SK-N-SH (cell line): ENCODE measurements at regions not wholly inside any gene's neighbourhood (a gene's known extent, or its start where the extent isn't known, plus 50 kb on each side); places are given as distances from the start of the nearest gene placed in this dataset.

Experiments
- CTCF ChIA-PET: fragments of 300-600, 350-600 bp; formaldehyde crosslinking; extraction: SDS; loops from one replicate; lab custom pipeline; 2021; lab: Yijun Ruan, JAX
- POLR2A ChIA-PET: fragments of 350-600 bp; sonication (Branson Sonifier 250); formaldehyde crosslinking; extraction: SDS; loops from one replicate; lab custom pipeline; 2020; ENCODE audit warnings: antibody characterized with exemption, inconsistent platforms; lab: Yijun Ruan, JAX
- DNase-seq: peaks from one replicate; pipeline ENCODE4 v3.0.0; 2012
- H2AFZ ChIP-seq: fragments of 200-600 bp; sonication (generic); 2 replicates; pipeline ENCODE4 v1.8.1; 2016; ENCODE audit warnings: antibody characterized with exemption, mild to moderate bottlenecking, low read depth
- H3F3A ChIP-seq: fragments of 200-600 bp; sonication (generic); replicated peaks from 2 replicates; pipeline ENCODE3; 2016; ENCODE audit warnings: antibody characterized with exemption, mild to moderate bottlenecking; ENCODE audit not compliant: insufficient read depth
- H3K27ac ChIP-seq, 2 experiments: fragments of 200-500 bp in 1 of 2; fragments of 200-600 bp in 1 of 2; sonication (Bioruptor generic) in 1 of 2; sonication (generic), shearing (Covaris generic) in 1 of 2; 2 replicates each; pipeline versions ENCODE4 v1.5.1 to v1.6.1; 2014 to 2016; ENCODE audit warnings: low read depth in 2 of 2, inconsistent platforms in 1 of 2, low read length in 1 of 2, mild to moderate bottlenecking in 1 of 2, mixed read lengths in 1 of 2
- H3K27me3 ChIP-seq: fragments of 200-600 bp; sonication (generic), shearing (Covaris generic); 2 replicates; pipeline ENCODE4 v1.6.1; 2016; ENCODE audit warnings: mixed run types; ENCODE audit not compliant: insufficient read depth
- H3K36me3 ChIP-seq, 2 experiments: fragments of 200-500 bp in 1 of 2; fragments of 200-600 bp in 1 of 2; sonication (Bioruptor generic) in 1 of 2; sonication (generic) in 1 of 2; replicated peaks in 1 of 2; 2 replicates each; pipeline versions ENCODE3 to v1.5.1; 2014 to 2016; ENCODE audit warnings: low read length in 1 of 2, mild to moderate bottlenecking in 1 of 2; ENCODE audit not compliant: insufficient read depth in 2 of 2, control insufficient read depth in 1 of 2
- H3K4me1 ChIP-seq, 2 experiments: fragments of 200-500 bp in 1 of 2; fragments of 200-600 bp in 1 of 2; sonication (Bioruptor generic) in 1 of 2; sonication (generic), shearing (Covaris generic) in 1 of 2; 2 replicates each; pipeline versions ENCODE4 v1.5.1 to v1.6.1; 2014 to 2016; ENCODE audit warnings: low read depth in 1 of 2, low read length in 1 of 2, mixed run types in 1 of 2; ENCODE audit not compliant: insufficient read depth in 2 of 2, control insufficient read depth in 1 of 2
- H3K4me2 ChIP-seq: fragments of 200-600 bp; sonication (generic), shearing (Covaris generic); 2 replicates; pipeline ENCODE4 v1.6.1; 2017; ENCODE audit warnings: mixed run types
- H3K4me3 ChIP-seq, 2 experiments: fragments of 200-500 bp in 1 of 2; fragments of 200-600 bp in 1 of 2; sonication (Bioruptor generic) in 1 of 2; sonication (generic), shearing (Covaris generic) in 1 of 2; 2 replicates each; pipeline versions ENCODE4 v1.5.1 to v1.8.1; 2014 to 2016; ENCODE audit warnings: low read depth in 2 of 2, inconsistent platforms in 1 of 2, low read length in 1 of 2, mild to moderate bottlenecking in 1 of 2, mixed read lengths in 1 of 2, moderate library complexity in 1 of 2
- H3K79me2 ChIP-seq: fragments of 200-600 bp; sonication (generic); 2 replicates; pipeline ENCODE4 v1.8.1; 2017; ENCODE audit warnings: mild to moderate bottlenecking; ENCODE audit not compliant: insufficient read depth
- H3K9ac ChIP-seq: fragments of 200-600 bp; sonication (generic); 2 replicates; pipeline ENCODE4 v1.6.1; 2017; ENCODE audit warnings: mixed run types
- H3K9me2 ChIP-seq: fragments of 200-600 bp; sonication (generic); 2 replicates; pipeline ENCODE4 v1.6.1; 2017; ENCODE audit warnings: mixed run types
- H3K9me3 ChIP-seq: fragments of 200-600 bp; sonication (generic); 2 replicates; pipeline ENCODE4 v1.6.1; 2017; ENCODE audit warnings: mixed run types, mild to moderate bottlenecking, moderate library complexity
- H4K20me1 ChIP-seq: fragments of 200-600 bp; sonication (generic); 2 replicates; pipeline ENCODE4 v1.6.1; 2017; ENCODE audit warnings: mild to moderate bottlenecking, mixed run types; ENCODE audit not compliant: insufficient read depth
- CHD2 ChIP-seq: fragments of 150-350 bp; IDR thresholded peaks from 2 replicates; pipeline ENCODE4 v1.6.1; 2018; ENCODE audit warnings: low read length; ENCODE audit not compliant: partially characterized antibody
- ELF1 ChIP-seq: IDR thresholded peaks from 2 replicates; pipeline ENCODE4 v1.4.0; 2012
- EP300 ChIP-seq, 2 experiments: IDR thresholded peaks; 2 replicates each; pipeline versions ENCODE4 v1.4.0 to v1.6.1; 2012; ENCODE audit warnings: borderline replicate concordance in 1 of 2, low read depth in 1 of 2, low read length in 1 of 2
- EZH2phosphoT487 ChIP-seq: fragments of 200-600 bp; sonication (generic); IDR thresholded peaks from 2 replicates; pipeline ENCODE4 v1.6.1; 2017; ENCODE audit warnings: low read depth, mixed run types, mild to moderate bottlenecking, antibody characterized with exemption, moderate library complexity, borderline replicate concordance
- FOSL2 ChIP-seq: IDR thresholded peaks from 2 replicates; pipeline ENCODE4 v1.4.0; 2012; ENCODE audit warnings: low read depth, mild to moderate bottlenecking, moderate library complexity, borderline replicate concordance
- JUND ChIP-seq: IDR thresholded peaks from 2 replicates; pipeline ENCODE4 v1.4.0; 2012
- MEF2A ChIP-seq: IDR thresholded peaks from 2 replicates; pipeline ENCODE4 v1.4.0; 2012; ENCODE audit warnings: low read depth, borderline replicate concordance
- MXI1 ChIP-seq: IDR thresholded peaks from 2 replicates; pipeline ENCODE4 v1.6.1; 2012; ENCODE audit warnings: mild to moderate bottlenecking, low read depth, low read length, improper control_type of control experiment
- NFIC ChIP-seq: IDR thresholded peaks from 2 replicates; pipeline ENCODE4 v1.4.0; 2012; ENCODE audit warnings: borderline replicate concordance
- NRF1 ChIP-seq: IDR thresholded peaks from 2 replicates; pipeline ENCODE4 v1.6.1; 2012; ENCODE audit warnings: low read depth, mild to moderate bottlenecking, low read length
- RAD21 ChIP-seq: IDR thresholded peaks from 2 replicates; pipeline ENCODE4 v1.6.1; 2012; ENCODE audit warnings: mild to moderate bottlenecking, low read length
- RCOR1 ChIP-seq: fragments of 150-350 bp; IDR thresholded peaks from 2 replicates; pipeline ENCODE4 v1.6.1; 2017; ENCODE audit warnings: antibody characterized with exemption, low read length
- SIN3A ChIP-seq: IDR thresholded peaks from 2 replicates; pipeline ENCODE4 v1.6.1; 2012; ENCODE audit warnings: low read depth, mild to moderate bottlenecking, low read length, moderate library complexity, borderline replicate concordance
- SMC3 ChIP-seq: IDR thresholded peaks from 2 replicates; pipeline ENCODE4 v1.6.1; 2012; ENCODE audit warnings: low read depth, low read length, improper control_type of control experiment
- YY1 ChIP-seq: IDR thresholded peaks from 2 replicates; pipeline ENCODE4 v1.4.0; 2012; ENCODE audit warnings: low read depth, mild to moderate bottlenecking
- WGBS: methylation state at CpG from one replicate; pipeline ENCODE4 v1.1.6; 2017; ENCODE audit warnings: low lambda C conversion rate; 5-methylcytosine and 5-hydroxymethylcytosine counted together
- TF ChIP-seq, protein P1 (sequence below): IDR thresholded peaks from 2 replicates; pipeline ENCODE4 v1.6.1; 2012; ENCODE audit warnings: mild to moderate bottlenecking, low read depth, low read length, moderate library complexity
- TF ChIP-seq, protein P2 (sequence below): IDR thresholded peaks from 2 replicates; pipeline ENCODE4 v1.4.0; 2012; ENCODE audit warnings: low read depth, borderline replicate concordance
- TF ChIP-seq, protein P3 (sequence below): fragments of 150-350 bp; IDR thresholded peaks from 2 replicates; pipeline ENCODE4 v1.6.1; 2017; ENCODE audit warnings: antibody characterized with exemption, low read length, low read depth, borderline replicate concordance
- TF ChIP-seq, protein P4 (sequence below): fragments of 150-350 bp; IDR thresholded peaks from 2 replicates; pipeline ENCODE4 v1.6.1; 2016; ENCODE audit warnings: mild to moderate bottlenecking, low read depth, low read length
- TF ChIP-seq, protein P5 (sequence below): IDR thresholded peaks from 2 replicates; pipeline ENCODE4; 2012

DNA sequence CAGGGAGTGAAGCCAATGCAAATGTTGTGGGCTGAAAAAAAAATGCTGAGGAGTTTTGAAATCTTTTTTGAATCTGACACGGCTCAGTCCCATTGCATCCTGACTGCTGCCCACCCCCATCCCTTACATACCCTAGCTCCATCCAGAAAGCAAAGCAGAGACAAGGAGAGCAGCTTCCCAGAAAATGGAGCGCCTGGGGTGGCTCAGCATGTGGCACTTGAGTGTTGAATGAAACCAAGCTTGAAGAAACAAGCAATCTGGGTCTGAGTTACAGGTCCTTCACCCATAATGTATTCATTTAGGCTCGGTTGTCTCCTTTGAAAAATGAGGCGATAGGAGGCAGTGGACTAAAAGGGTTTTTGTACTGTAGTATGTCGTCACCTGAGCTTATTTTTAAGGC is 244.2 kb upstream of the ACVR2A start:
- Histone ChIP-seq H3K79me2 (no peaks in the 10 kb centered on the region), H3K4me2 (no peak overlapping the region), H4K20me1 (no peaks in the 10 kb centered on the region), H3F3A (no peaks in the 10 kb centered on the region), H2AFZ (no peak overlapping the region), H3K9ac (no peak overlapping the region), H3K4me1 (no peaks in the 10 kb centered on the region), H3K9me3 (no peaks in the 10 kb centered on the region), H3K4me3 (no peak overlapping the region), H3K27ac (no peak overlapping the region), H3K9me2 (no peaks in the 10 kb centered on the region), H3K27me3 (no peaks in the 10 kb centered on the region), H3K36me3 (no peaks in the 10 kb centered on the region)
- TF ChIP-seq EZH2phosphoT487 (no peak), RAD21 (no peak)
- TF ChIP-seq, protein P1, sequence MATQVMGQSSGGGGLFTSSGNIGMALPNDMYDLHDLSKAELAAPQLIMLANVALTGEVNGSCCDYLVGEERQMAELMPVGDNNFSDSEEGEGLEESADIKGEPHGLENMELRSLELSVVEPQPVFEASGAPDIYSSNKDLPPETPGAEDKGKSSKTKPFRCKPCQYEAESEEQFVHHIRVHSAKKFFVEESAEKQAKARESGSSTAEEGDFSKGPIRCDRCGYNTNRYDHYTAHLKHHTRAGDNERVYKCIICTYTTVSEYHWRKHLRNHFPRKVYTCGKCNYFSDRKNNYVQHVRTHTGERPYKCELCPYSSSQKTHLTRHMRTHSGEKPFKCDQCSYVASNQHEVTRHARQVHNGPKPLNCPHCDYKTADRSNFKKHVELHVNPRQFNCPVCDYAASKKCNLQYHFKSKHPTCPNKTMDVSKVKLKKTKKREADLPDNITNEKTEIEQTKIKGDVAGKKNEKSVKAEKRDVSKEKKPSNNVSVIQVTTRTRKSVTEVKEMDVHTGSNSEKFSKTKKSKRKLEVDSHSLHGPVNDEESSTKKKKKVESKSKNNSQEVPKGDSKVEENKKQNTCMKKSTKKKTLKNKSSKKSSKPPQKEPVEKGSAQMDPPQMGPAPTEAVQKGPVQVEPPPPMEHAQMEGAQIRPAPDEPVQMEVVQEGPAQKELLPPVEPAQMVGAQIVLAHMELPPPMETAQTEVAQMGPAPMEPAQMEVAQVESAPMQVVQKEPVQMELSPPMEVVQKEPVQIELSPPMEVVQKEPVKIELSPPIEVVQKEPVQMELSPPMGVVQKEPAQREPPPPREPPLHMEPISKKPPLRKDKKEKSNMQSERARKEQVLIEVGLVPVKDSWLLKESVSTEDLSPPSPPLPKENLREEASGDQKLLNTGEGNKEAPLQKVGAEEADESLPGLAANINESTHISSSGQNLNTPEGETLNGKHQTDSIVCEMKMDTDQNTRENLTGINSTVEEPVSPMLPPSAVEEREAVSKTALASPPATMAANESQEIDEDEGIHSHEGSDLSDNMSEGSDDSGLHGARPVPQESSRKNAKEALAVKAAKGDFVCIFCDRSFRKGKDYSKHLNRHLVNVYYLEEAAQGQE: no peak
- no peak for DNase-seq
- ChIA-PET POLR2A (no interaction called here), CTCF (no interaction called here)
- 11% methylated on average over 5 of the region's 5 CpGs for WGBS

DNA sequence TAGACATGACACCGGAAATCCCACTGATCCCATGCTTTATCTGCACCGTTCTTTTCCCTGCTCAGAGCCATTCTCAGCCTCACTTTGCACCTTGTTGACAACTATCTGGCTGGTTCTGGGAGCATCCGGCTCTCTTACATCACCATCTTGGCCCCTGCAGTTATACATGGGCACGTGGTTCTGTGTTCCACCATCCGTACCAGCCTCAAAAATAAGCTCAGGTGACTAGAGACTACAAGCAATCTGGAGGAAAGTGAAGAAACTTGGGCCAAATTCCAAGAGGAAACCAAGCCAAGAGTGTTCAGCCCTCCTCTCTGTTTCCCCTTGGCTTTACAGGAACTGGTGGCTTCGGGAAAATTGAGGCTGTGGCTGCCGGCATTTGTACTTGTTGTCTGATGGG is 244.6 kb upstream of the ACVR2A start:
- Histone ChIP-seq H4K20me1 (no peaks in the 10 kb centered on the region), H3K9ac (no peak overlapping the region), H3K9me2 (no peaks in the 10 kb centered on the region), H3K27me3 (no peaks in the 10 kb centered on the region), H3K27ac (no peak overlapping the region), H3K9me3 (no peaks in the 10 kb centered on the region), H3K4me1 (no peaks in the 10 kb centered on the region), H3K36me3 (no peaks in the 10 kb centered on the region), H3K4me2 (no peak overlapping the region), H3K4me3 (no peak overlapping the region), H2AFZ (no peak overlapping the region), H3K79me2 (no peaks in the 10 kb centered on the region), H3F3A (no peaks in the 10 kb centered on the region)
- DNase-seq: no peak
- TF ChIP-seq JUND (no peak), FOSL2 (no peak), CHD2 (no peak), YY1 (no peak), ELF1 (no peak), NFIC (no peak), RCOR1 (no peak), MEF2A (no peak), SIN3A (no peak), SMC3 (no peak), NRF1 (no peak), MXI1 (no peak), EP300 (IDR thresholded peaks at IDR 0.05; ENCODE audit: borderline replicate concordance in 1 of 2, low read depth in 1 of 2, low read length in 1 of 2) (no peak)
- TF ChIP-seq, protein P2, sequence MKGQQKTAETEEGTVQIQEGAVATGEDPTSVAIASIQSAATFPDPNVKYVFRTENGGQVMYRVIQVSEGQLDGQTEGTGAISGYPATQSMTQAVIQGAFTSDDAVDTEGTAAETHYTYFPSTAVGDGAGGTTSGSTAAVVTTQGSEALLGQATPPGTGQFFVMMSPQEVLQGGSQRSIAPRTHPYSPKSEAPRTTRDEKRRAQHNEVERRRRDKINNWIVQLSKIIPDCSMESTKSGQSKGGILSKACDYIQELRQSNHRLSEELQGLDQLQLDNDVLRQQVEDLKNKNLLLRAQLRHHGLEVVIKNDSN: no peak
- TF ChIP-seq, protein P3, sequence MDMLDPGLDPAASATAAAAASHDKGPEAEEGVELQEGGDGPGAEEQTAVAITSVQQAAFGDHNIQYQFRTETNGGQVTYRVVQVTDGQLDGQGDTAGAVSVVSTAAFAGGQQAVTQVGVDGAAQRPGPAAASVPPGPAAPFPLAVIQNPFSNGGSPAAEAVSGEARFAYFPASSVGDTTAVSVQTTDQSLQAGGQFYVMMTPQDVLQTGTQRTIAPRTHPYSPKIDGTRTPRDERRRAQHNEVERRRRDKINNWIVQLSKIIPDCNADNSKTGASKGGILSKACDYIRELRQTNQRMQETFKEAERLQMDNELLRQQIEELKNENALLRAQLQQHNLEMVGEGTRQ: no peak
- TF ChIP-seq, protein P4, sequence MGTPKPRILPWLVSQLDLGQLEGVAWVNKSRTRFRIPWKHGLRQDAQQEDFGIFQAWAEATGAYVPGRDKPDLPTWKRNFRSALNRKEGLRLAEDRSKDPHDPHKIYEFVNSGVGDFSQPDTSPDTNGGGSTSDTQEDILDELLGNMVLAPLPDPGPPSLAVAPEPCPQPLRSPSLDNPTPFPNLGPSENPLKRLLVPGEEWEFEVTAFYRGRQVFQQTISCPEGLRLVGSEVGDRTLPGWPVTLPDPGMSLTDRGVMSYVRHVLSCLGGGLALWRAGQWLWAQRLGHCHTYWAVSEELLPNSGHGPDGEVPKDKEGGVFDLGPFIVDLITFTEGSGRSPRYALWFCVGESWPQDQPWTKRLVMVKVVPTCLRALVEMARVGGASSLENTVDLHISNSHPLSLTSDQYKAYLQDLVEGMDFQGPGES: no peak
- TF ChIP-seq, protein P5, sequence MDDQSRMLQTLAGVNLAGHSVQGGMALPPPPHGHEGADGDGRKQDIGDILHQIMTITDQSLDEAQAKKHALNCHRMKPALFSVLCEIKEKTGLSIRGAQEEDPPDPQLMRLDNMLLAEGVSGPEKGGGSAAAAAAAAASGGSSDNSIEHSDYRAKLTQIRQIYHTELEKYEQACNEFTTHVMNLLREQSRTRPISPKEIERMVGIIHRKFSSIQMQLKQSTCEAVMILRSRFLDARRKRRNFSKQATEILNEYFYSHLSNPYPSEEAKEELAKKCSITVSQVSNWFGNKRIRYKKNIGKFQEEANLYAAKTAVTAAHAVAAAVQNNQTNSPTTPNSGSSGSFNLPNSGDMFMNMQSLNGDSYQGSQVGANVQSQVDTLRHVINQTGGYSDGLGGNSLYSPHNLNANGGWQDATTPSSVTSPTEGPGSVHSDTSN: no peak
- 13% methylated on average over 7 of the region's 7 CpGs for WGBS
- ChIA-PET POLR2A (no interaction called here), CTCF (no interaction called here)
